ENCODE measurements at regions not wholly inside any gene's neighbourhood (a gene's known extent, or its start where the extent isn't known, plus 50 kb on each side); places are given as distances from the start of the nearest gene placed in this dataset.
"Not testable (repeated sequence)": the region's sequence is repeated elsewhere in the genome, so short reads cannot be mapped to it uniquely, and the experiment has no call there.

GRCh38 chr4:18626366-18626765, 604.8 kb upstream of the LCORL start:
- ATAC-seq = no peak
- intact Hi-C loops (cut with DNase I) = no loop called here
- TF ChIP-seq, protein P1, sequence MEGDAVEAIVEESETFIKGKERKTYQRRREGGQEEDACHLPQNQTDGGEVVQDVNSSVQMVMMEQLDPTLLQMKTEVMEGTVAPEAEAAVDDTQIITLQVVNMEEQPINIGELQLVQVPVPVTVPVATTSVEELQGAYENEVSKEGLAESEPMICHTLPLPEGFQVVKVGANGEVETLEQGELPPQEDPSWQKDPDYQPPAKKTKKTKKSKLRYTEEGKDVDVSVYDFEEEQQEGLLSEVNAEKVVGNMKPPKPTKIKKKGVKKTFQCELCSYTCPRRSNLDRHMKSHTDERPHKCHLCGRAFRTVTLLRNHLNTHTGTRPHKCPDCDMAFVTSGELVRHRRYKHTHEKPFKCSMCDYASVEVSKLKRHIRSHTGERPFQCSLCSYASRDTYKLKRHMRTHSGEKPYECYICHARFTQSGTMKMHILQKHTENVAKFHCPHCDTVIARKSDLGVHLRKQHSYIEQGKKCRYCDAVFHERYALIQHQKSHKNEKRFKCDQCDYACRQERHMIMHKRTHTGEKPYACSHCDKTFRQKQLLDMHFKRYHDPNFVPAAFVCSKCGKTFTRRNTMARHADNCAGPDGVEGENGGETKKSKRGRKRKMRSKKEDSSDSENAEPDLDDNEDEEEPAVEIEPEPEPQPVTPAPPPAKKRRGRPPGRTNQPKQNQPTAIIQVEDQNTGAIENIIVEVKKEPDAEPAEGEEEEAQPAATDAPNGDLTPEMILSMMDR (IDR thresholded peaks at IDR 0.05) = no peak
- Histone ChIP-seq H3K27me3 (no peaks in the 10 kb centered on the region), H3K4me3 (no peak overlapping the region), H3K36me3 (no peaks in the 10 kb centered on the region), H3K9me3 (no peaks in the 10 kb centered on the region), H3K4me1 (no peaks in the 10 kb centered on the region), H3K27ac (no peak overlapping the region)
- FAIRE-seq = no peak
- DNase-seq = no peak

DNA sequence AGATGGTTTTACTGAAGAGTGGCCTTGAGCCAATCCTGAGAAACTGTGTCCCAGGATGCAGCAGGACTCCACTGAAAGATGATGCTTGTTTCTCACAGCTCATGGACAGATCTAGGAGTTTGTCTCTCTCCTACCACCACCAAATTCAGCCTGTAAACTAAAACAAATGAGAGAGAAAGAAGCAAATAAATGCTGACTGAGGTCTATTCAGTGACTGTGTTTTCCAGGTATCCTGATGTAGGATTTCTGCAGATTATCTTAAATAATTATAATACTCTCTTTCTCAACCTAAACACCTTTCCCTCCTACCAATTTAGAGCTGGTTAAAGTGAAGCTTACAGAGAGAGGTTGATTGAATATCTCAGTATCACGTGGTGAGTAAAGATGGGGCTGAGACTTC, 599.6 kb upstream of the LCORL start:
- Histone ChIP-seq H3K36me3 (no peaks in the 10 kb centered on the region), H3K9me3 (no peaks in the 10 kb centered on the region), H3K27me3 (no peaks in the 10 kb centered on the region), H3K4me1 (no peaks in the 10 kb centered on the region), H3K4me3 (no peak overlapping the region), H3K27ac (no peak overlapping the region)
- WGBS, 2 donors = 42 to 53% methylated on average over 1 of the region's 1 CpG
- intact Hi-C loops (cut with DNase I) = no loop called here
- DNase-seq = no peak
- no peak for ATAC-seq
- TF ChIP-seq, protein P1 (IDR thresholded peaks at IDR 0.05) = no peak
- no peak for FAIRE-seq

DNA sequence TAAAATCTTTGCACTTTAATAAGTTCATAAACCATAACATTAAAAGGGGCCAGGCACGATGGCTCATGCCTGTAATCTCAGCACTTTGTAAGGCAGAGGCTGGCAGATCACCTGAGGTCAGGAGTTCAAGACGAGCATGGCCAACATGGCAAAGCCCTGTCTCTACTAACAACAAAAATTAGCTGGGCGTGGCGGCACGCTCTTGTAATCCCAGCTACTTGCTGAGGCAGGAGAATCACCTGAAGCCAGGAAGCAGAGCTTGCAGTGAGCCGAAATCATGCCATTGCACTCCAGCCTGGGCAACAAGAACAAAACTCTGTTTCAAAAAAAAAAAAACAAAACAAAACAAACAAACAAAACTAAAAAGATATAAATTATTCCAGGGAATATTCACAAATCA, 595.2 kb upstream of the LCORL start:
- Histone ChIP-seq H3K9me3 (no peaks in the 10 kb centered on the region), H3K36me3 (no peaks in the 10 kb centered on the region), H3K27me3 (no peaks in the 10 kb centered on the region), H3K4me1 (no peaks in the 10 kb centered on the region), H3K4me3 (no peak overlapping the region), H3K27ac (no peak overlapping the region)
- intact Hi-C loops (cut with DNase I) = no loop called here
- no peak for FAIRE-seq
- WGBS, 2 donors = 73 to 74% methylated on average over 6 of the region's 6 CpGs
- TF ChIP-seq, protein P1 (IDR thresholded peaks at IDR 0.05) = no peak
- no peak for DNase-seq
- no peak for ATAC-seq

DNA sequence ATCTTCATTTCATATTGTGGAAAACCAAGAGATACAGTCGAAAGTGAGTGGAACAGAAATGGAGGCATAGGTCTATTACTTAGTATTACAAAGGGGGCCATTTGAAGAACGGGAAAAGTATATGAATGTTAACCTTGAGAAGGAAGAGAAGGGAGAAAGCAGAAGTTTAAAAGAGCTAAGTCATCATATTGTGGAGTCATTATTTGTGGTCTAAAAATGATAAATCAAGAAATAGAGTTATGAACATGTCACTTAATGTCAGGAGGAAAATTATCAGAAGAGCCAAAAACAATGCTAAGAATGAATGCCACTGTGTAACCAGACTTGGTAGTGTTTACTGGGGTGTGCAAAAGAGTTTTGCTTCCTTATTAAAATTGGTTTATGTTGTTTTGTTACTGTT, 589.5 kb upstream of the LCORL start:
- DNase-seq (no peak), ATAC-seq (no peak), FAIRE-seq (no peak)
- H3K27ac ChIP-seq = no peak overlapping the region
- WGBS, 2 donors = 61 to 68% methylated on average over 2 of the region's 2 CpGs
- H3K4me3 ChIP-seq = no peak overlapping the region
- H3K27me3 ChIP-seq = no peaks in the 10 kb centered on the region
- H3K36me3 ChIP-seq = no peaks in the 10 kb centered on the region
- intact Hi-C loops (cut with DNase I) = no loop called here
- TF ChIP-seq, protein P1 (IDR thresholded peaks at IDR 0.05) = no peak
- H3K4me1 ChIP-seq = no peaks in the 10 kb centered on the region
- no peaks in the 10 kb centered on the region for H3K9me3 ChIP-seq

- Histone ChIP-seq H3K36me3 (no peaks in the 10 kb centered on the region), H3K4me3 (no peak overlapping the region), H3K27me3 (no peaks in the 10 kb centered on the region), H3K9me3 (no peaks in the 10 kb centered on the region), H3K27ac (no peak overlapping the region), H3K4me1 (no peaks in the 10 kb centered on the region)
- WGBS, 2 donors = 72 to 78% methylated on average over 4 of the region's 4 CpGs
- TF ChIP-seq, protein P1 (IDR thresholded peaks at IDR 0.05) = no peak
- DNase-seq = no peak
- ATAC-seq = no peak
- intact Hi-C loops (cut with DNase I) = no loop called here
- FAIRE-seq = no peak
Observed at GRCh38 chr4:18608908-18609533, 587.5 kb upstream of the LCORL start.

DNA sequence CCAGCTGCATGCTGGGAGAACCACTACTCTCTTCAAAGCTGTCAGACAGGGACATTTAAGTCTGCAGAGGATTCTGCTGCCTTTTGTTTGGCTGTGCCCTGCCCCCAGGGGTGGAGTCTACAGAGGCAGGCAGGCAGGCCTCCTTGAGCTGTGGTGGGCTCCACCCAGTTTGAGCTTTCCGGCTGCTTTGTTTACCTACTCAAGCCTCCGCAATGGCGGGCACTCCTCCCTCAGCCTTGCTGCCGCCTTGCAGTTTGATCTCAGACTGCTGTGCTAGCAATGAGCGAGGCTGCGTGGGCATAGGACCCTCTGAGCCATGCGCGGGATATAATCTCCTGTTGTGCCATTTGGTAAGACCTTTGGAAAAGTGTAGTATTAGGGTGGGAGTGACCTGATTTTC, 581.1 kb upstream of the LCORL start:
- H3K4me3 ChIP-seq; DNase-seq; ATAC-seq; H3K36me3 ChIP-seq; FAIRE-seq; H3K27me3 ChIP-seq; H3K4me1 ChIP-seq; H3K9me3 ChIP-seq; H3K27ac ChIP-seq; intact Hi-C loops (cut with DNase I): not testable (repeated sequence)
- 81 to 88% methylated on average over 8 of the region's 8 CpGs for WGBS, 2 donors
